H9 (cell line): ENCODE measurements at regions not wholly inside any gene's neighbourhood (a gene's known extent, or its start where the extent isn't known, plus 50 kb on each side); places are given as distances from the start of the nearest gene placed in this dataset.

Experiments used
- DNase-seq: peaks from one replicate; pipeline ENCODE4 v3.0.0-alpha.2; 2017
- H2AFZ ChIP-seq: one replicate; pipeline ENCODE4 v1.6.1; 2013; ENCODE audit warnings: mild to moderate bottlenecking, low read length, control low read depth, moderate library complexity
- H2AK5ac ChIP-seq: 2 replicates; pipeline ENCODE4 v1.6.1; 2013; ENCODE audit warnings: low read length, control low read depth, mixed read lengths; ENCODE audit not compliant: insufficient read length
- H2BK120ac ChIP-seq: one replicate; pipeline ENCODE4 v1.6.1; 2013; ENCODE audit warnings: low read depth, mild to moderate bottlenecking, low read length, control low read depth, inconsistent platforms; ENCODE audit not compliant: poor library complexity, severe bottlenecking
- H2BK12ac ChIP-seq: 2 replicates; pipeline ENCODE4 v1.6.1; 2013; ENCODE audit warnings: low read length, control low read depth, mixed read lengths, low read depth; ENCODE audit not compliant: insufficient read length
- H2BK15ac ChIP-seq: 2 replicates; pipeline ENCODE4 v1.6.1; 2013; ENCODE audit warnings: low read depth, low read length, control low read depth
- H2BK20ac ChIP-seq: one replicate; pipeline ENCODE4 v1.6.1; 2013; ENCODE audit warnings: low read depth, mild to moderate bottlenecking, low read length, control low read depth, inconsistent platforms; ENCODE audit not compliant: poor library complexity, severe bottlenecking
- H2BK5ac ChIP-seq: 2 replicates; pipeline ENCODE4 v1.6.1; 2013; ENCODE audit warnings: low read length, control low read depth, mixed read lengths; ENCODE audit not compliant: insufficient read length
- H3K14ac ChIP-seq: 2 replicates; pipeline ENCODE4 v1.6.1; 2013; ENCODE audit warnings: low read length, control low read depth; ENCODE audit not compliant: insufficient read depth
- H3K18ac ChIP-seq: 2 replicates; pipeline ENCODE4 v1.6.1; 2013; ENCODE audit warnings: low read depth, mild to moderate bottlenecking, mixed read lengths, low read length, control low read depth; ENCODE audit not compliant: insufficient read length
- H3K23ac ChIP-seq: 2 replicates; pipeline ENCODE4 v1.6.1; 2013; ENCODE audit warnings: low read length, control low read depth, mixed read lengths, low read depth; ENCODE audit not compliant: insufficient read length
- H3K23me2 ChIP-seq: 2 replicates; pipeline ENCODE4 v1.6.1; 2013; ENCODE audit warnings: low read depth, mild to moderate bottlenecking, mixed read lengths, low read length, control low read depth; ENCODE audit not compliant: insufficient read length, poor library complexity, severe bottlenecking
- H3K27ac ChIP-seq: 2 replicates; pipeline ENCODE4 v1.5.1; 2013; ENCODE audit warnings: low read length, control low read depth, mixed read lengths, low read depth; ENCODE audit not compliant: insufficient read length
- H3K27me3 ChIP-seq: 2 replicates; pipeline ENCODE4 v1.6.1; 2013; ENCODE audit warnings: low read length, control low read depth, inconsistent platforms; ENCODE audit not compliant: insufficient read depth
- H3K4ac ChIP-seq: 2 replicates; pipeline ENCODE4 v1.6.1; 2013; ENCODE audit warnings: low read depth, mild to moderate bottlenecking, control low read depth, inconsistent platforms, low read length, moderate library complexity
- H3K4me1 ChIP-seq: 2 replicates; pipeline ENCODE4 v1.6.1; 2013; ENCODE audit warnings: low read length, control low read depth, inconsistent platforms; ENCODE audit not compliant: insufficient read depth
- H3K4me2 ChIP-seq: 2 replicates; pipeline ENCODE4 v1.6.1; 2013; ENCODE audit warnings: low read length, control low read depth, mixed read lengths; ENCODE audit not compliant: insufficient read length, insufficient read depth
- H3K56ac ChIP-seq: 2 replicates; pipeline ENCODE4 v1.6.1; 2013; ENCODE audit warnings: low read depth, mild to moderate bottlenecking, mixed read lengths, low read length, control low read depth; ENCODE audit not compliant: insufficient read length
- H3K79me1 ChIP-seq: 2 replicates; pipeline ENCODE4 v1.6.1; 2013; ENCODE audit warnings: low read depth, mild to moderate bottlenecking, moderate library complexity, low read length, control low read depth, inconsistent platforms; ENCODE audit not compliant: insufficient read depth, poor library complexity, severe bottlenecking
- H3K79me2 ChIP-seq: 2 replicates; pipeline ENCODE4 v1.6.1; 2013; ENCODE audit warnings: low read length, control low read depth, inconsistent platforms; ENCODE audit not compliant: insufficient read depth
- H3K9ac ChIP-seq: 2 replicates; pipeline ENCODE4 v1.6.1; 2013; ENCODE audit warnings: low read length, control low read depth, mixed read lengths; ENCODE audit not compliant: insufficient read length; ENCODE audit errors: extremely low read depth
- H3K9me3 ChIP-seq: one replicate; pipeline ENCODE4 v1.6.1; 2013; ENCODE audit warnings: low read depth, low read length, inconsistent platforms; ENCODE audit not compliant: control insufficient read depth
- H3T11ph ChIP-seq: one replicate; pipeline ENCODE4 v1.6.1; 2013; ENCODE audit warnings: mild to moderate bottlenecking, low read length, control low read depth, inconsistent platforms
- H4K20me1 ChIP-seq: one replicate; pipeline ENCODE4 v1.6.1; 2013; ENCODE audit not compliant: control insufficient read depth, insufficient read length, insufficient read depth
- H4K5ac ChIP-seq: 2 replicates; pipeline ENCODE4 v1.6.1; 2013; ENCODE audit warnings: low read depth, mild to moderate bottlenecking, mixed read lengths, low read length, control low read depth; ENCODE audit not compliant: insufficient read length
- H4K8ac ChIP-seq: replicated peaks from 2 replicates; pipeline ENCODE4 v1.6.1; 2013; ENCODE audit warnings: low read length, control low read depth, mixed read lengths, low read depth; ENCODE audit not compliant: insufficient read length
- H4K91ac ChIP-seq: 2 replicates; pipeline ENCODE4 v1.6.1; 2013; ENCODE audit warnings: low read depth, mild to moderate bottlenecking, moderate library complexity, mixed read lengths, low read length, control low read depth; ENCODE audit not compliant: insufficient read length
- H3K27ac Mint-ChIP-seq, 3 experiments: 2 replicates in 2 of 3; 3 replicates in 1 of 3; pipeline ENCODE4 v1.8.0; 2020 to 2021; ENCODE audit warnings: mixed read lengths in 3 of 3, mild to moderate bottlenecking in 1 of 3, moderate library complexity in 1 of 3
- H3K27me3 Mint-ChIP-seq: 2 replicates; pipeline ENCODE4 v1.8.0; 2021; ENCODE audit warnings: low read depth, mild to moderate bottlenecking, moderate library complexity, mixed read lengths
- H3K36me3 Mint-ChIP-seq, 3 experiments: 2 replicates in 2 of 3; 3 replicates in 1 of 3; pipeline ENCODE4 v1.8.0; 2020 to 2021; ENCODE audit warnings: low read depth in 3 of 3, mixed read lengths in 3 of 3; ENCODE audit not compliant: insufficient read depth in 1 of 3
- H3K4me1 Mint-ChIP-seq, 2 experiments: 2 replicates each; pipeline ENCODE4 v1.8.0; 2020; ENCODE audit warnings: mixed read lengths in 2 of 2
- H3K4me3 Mint-ChIP-seq, 2 experiments: 2 replicates in 1 of 2; 3 replicates in 1 of 2; pipeline ENCODE4 v1.8.0; 2020 to 2021; ENCODE audit warnings: mild to moderate bottlenecking in 2 of 2, mixed read lengths in 2 of 2, moderate library complexity in 1 of 2
- H3K9me3 Mint-ChIP-seq, 2 experiments: 2 replicates in 1 of 2; 3 replicates in 1 of 2; pipeline ENCODE4 v1.8.0; 2020; ENCODE audit warnings: mild to moderate bottlenecking in 2 of 2, mixed read lengths in 2 of 2, moderate library complexity in 1 of 2
- WGBS: extraction: QIAGEN DNeasy Blood & Tissue Kit; methylation state at CpG from one replicate; pipeline ENCODE4 v1.1.7; 2013; ENCODE audit warnings: missing lambda C conversion rate, low lambda C conversion rate, mixed read lengths; ENCODE audit not compliant: insufficient read length; ENCODE audit errors: extremely low coverage; 5-methylcytosine and 5-hydroxymethylcytosine counted together
- TF ChIP-seq, protein P1 (sequence below): fragments of 200-600 bp; sonication (generic); conservative IDR thresholded peaks from 3 replicates; pipeline ENCODE4 v1.8.0; 2021; ENCODE audit warnings: antibody characterized with exemption, mild to moderate bottlenecking

DNA sequence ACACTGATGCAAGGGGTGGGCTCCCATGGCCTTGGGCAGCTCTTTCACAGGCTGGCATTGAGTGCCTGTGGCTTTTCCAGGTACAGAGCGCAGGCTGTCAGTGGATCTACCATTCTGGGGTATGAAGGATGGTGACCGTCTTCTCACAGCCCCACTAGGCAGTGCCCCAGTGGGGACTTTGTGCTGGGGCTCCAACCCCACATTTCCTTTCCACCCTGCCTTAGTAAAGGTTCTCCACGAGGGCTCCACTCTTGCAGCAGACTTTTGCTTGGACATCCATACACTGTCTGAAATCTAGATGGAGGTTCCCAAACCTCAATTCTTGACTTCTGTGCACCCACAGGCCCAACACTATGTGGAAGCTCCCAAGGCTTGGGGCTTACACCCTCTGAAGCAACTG is 107.9 kb upstream of the ECI2 start:
- H3K79me1 ChIP-seq, result no peaks in the 10 kb centered on the region
- no peaks in the 10 kb centered on the region for H3K23me2 ChIP-seq
- H3K56ac ChIP-seq, result no peak overlapping the region
- no peak overlapping the region for H2BK5ac ChIP-seq
- no peak overlapping the region for H2BK120ac ChIP-seq
- H3K27ac ChIP-seq, result no peak overlapping the region
- no peak overlapping the region for H3K4me3 Mint-ChIP-seq
- H3K4me1 Mint-ChIP-seq, result no peaks in the 10 kb centered on the region
- H4K8ac ChIP-seq, result no peak overlapping the region
- no peaks in the 10 kb centered on the region for H3K4me1 ChIP-seq
- no peaks in the 10 kb centered on the region; the same call in 1 of the 2 replicates for H3K27me3 Mint-ChIP-seq
- H2AK5ac ChIP-seq, result no peak overlapping the region
- no peak overlapping the region for H3K4me2 ChIP-seq
- no peak overlapping the region for H4K5ac ChIP-seq
- peaks cover 33 to 41% of the 10 kb centered on the region in 2 experiments for H3K9me3 Mint-ChIP-seq
- no peak overlapping the region for H3K27ac Mint-ChIP-seq
- no peak overlapping the region for H4K91ac ChIP-seq
- no peak overlapping the region for H3K14ac ChIP-seq
- no peak overlapping the region for H2BK15ac ChIP-seq
- H3K9ac ChIP-seq, result no peak overlapping the region
- no peak overlapping the region for H2BK12ac ChIP-seq
- no peak overlapping the region for H3K18ac ChIP-seq
- H4K20me1 ChIP-seq, result no peaks in the 10 kb centered on the region
- H2BK20ac ChIP-seq, result no peak overlapping the region
- DNase-seq, result no peak
- no peaks in the 10 kb centered on the region for H3K27me3 ChIP-seq
- H3K36me3 Mint-ChIP-seq, result peaks cover 9 to 19% (median 12%) of the 10 kb centered on the region in 3 experiments
- H3K79me2 ChIP-seq, result no peaks in the 10 kb centered on the region
- TF ChIP-seq, protein P1, sequence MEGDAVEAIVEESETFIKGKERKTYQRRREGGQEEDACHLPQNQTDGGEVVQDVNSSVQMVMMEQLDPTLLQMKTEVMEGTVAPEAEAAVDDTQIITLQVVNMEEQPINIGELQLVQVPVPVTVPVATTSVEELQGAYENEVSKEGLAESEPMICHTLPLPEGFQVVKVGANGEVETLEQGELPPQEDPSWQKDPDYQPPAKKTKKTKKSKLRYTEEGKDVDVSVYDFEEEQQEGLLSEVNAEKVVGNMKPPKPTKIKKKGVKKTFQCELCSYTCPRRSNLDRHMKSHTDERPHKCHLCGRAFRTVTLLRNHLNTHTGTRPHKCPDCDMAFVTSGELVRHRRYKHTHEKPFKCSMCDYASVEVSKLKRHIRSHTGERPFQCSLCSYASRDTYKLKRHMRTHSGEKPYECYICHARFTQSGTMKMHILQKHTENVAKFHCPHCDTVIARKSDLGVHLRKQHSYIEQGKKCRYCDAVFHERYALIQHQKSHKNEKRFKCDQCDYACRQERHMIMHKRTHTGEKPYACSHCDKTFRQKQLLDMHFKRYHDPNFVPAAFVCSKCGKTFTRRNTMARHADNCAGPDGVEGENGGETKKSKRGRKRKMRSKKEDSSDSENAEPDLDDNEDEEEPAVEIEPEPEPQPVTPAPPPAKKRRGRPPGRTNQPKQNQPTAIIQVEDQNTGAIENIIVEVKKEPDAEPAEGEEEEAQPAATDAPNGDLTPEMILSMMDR, result no peak
- no peak overlapping the region for H3K4ac ChIP-seq
- H3K23ac ChIP-seq, result no peak overlapping the region
- H2AFZ ChIP-seq, result no peak overlapping the region
- peaks cover 11% of the 10 kb centered on the region for H3K9me3 ChIP-seq
- no peak overlapping the region for H3T11ph ChIP-seq
- no CpG with 5 or more reads among the region's 3 CpGs for WGBS
